Inflammatory macrophage treated with lipopolysaccharide for 1 hour (primary cell): ENCODE measurements at regions not wholly inside any gene's neighbourhood (a gene's known extent, or its start where the extent isn't known, plus 50 kb on each side); places are given as distances from the start of the nearest gene placed in this dataset.
"Not testable (repeated sequence)": the region's sequence is repeated elsewhere in the genome, so short reads cannot be mapped to it uniquely, and the experiment has no call there.

ENCODE experiments used
- DNase-seq, 2 donors: peaks; one replicate each; pipeline ENCODE4 v3.0.0-alpha.2; 2020 to 2022

GRCh38 chr9:7739595-7739994, 60.0 kb downstream of the DMAC1 start:
- no peak for DNase-seq

GRCh38 chr9:7735311-7735710, 64.3 kb downstream of the DMAC1 start:
- DNase-seq, result no peak

GRCh38 chr9:7730164-7730445, 69.5 kb downstream of the DMAC1 start:
- DNase-seq, result no peak

- DNase-seq, result no peak
These were observed 70.0 kb downstream of the DMAC1 start for GRCh38 chr9:7729371-7730163.

DNA sequence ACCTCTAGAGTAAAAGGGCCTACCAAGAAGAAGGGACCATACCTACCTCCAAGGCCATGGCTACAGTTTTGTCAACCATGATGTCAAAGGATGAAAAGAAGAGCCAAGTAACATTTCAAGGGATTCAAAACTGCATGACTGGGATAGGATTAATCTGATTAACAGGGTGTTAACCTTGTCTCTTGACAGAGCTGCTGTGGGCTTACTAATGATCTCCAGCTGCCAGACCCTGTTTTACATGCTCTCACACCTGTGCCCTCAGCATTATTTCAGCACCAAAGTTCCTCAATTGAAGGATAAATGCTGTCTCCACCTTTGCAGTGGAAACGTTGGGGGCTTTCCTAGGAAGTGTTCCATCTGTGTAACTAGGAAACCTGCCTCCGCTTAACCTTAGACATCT, 78.3 kb downstream of the DMAC1 start:
- no peak for DNase-seq

- DNase-seq, result not testable (repeated sequence)
These were observed 86.5 kb downstream of the DMAC1 start for GRCh38 chr9:7713088-7713487.

- no peak for DNase-seq
These were observed 88.9 kb downstream of the DMAC1 start for GRCh38 chr9:7710686-7711085.

GRCh38 chr9:7707934-7708333, 91.6 kb downstream of the DMAC1 start:
- DNase-seq, result no peak

GRCh38 chr9:7704543-7704942, 95.0 kb downstream of the DMAC1 start:
- no peak for DNase-seq

- no peak for DNase-seq
These were observed 107.7 kb downstream of the DMAC1 start for GRCh38 chr9:7691909-7692308.

DNA sequence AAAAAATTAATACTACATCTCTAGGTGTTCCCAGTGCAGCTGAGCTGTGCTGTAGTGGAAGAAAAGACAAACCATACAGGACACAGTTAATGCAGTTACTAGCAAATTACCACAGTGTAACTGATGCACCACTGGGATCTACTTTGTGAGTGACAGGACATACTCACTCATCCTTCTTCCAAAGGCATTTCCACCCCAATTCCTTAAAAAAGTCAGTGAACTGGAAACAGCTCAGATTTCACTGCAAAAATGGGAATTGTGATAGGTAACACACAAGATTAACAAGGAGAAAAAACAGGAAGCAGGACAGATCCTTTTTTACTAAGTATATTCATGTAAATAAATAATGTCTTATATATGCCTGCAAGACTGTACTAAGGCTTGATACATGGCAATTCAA, 109.6 kb downstream of the DMAC1 start:
- no peak for DNase-seq

DNA sequence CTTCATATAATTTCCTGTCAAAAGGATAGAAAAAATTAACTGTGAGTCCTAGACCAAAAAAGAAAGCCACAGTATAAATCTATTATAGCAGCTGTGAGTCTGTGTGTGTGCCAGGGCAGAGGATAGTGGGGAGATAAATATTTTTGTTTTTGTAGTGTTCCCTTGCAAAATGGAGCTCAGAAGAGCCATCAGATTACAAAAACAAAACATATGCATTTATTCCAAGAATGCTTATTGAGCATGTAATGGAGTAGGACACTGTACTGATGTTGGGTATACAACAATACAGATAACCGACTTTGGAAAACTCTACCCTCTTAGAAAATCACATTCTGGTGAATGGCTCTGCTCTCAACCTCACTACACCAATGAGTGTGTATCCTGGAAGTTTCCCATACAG, 111.0 kb downstream of the DMAC1 start:
- no peak for DNase-seq

DNA sequence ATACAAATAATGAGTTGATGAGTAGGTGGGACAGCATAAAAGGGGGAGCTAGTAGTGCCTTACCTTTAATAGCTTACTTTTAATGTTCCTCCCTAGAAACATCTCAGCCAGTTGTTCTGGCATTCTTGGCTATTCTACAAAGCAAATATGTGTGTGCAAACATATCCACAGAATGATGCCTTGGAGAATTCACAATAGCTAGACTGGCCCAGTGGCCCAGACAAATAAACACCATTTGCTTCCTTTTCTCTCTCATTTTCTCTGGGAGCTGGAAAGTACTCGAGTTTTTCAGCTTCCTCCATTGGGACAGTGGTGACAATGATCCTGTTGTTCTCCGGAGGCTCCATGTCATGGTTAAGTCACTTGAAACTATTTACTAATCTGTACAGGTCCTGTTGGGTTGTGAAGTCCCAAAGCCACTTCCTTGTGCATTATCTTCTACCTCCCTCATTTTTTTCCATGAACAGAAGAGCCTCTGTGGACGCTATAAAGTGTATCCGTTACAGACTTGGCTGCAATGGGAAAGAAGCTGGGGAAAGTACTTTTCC, 122.9 kb downstream of the DMAC1 start:
- DNase-seq, result no peak

DNA sequence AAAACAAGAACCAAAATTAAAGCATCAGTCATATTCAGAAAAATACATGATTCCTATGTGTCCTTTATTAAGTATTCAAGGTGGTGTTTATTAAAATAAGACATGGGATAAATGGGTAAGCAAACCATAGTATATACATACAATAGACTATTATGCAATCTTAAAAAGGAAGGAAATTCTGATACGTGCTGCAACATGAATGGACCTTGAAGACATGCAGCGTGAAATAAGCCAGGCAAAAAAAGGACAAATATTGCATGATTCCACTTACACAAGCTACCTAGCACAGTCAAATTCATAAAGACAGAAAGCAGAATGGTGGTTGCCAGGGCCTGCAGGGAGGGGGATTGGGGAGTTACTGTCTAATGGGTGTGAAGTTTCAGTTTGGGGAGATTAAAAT, 127.7 kb downstream of the DMAC1 start:
- no peak for DNase-seq

- DNase-seq, result no peak
These were observed 131.0 kb downstream of the DMAC1 start for GRCh38 chr9:7668541-7668940.

DNA sequence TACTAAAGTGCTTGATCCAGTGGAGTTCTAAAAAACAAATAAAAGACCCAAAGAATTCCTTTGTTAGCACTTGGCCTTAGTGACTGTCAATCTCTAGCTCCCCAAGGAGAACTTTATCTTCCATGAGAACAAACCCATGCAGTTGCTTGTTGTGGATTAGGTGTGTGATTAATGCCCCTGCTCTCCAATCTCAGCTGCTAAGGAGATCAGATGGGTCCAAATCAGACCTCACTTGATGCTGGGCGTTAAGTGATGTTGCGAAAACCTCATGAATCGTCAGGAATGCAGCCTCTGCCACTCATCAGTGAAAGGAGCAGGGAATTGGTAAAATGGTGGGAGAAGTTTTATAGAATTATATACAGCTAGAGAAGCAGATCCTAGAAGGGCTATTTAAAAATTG, 133.7 kb downstream of the DMAC1 start:
- no peak for DNase-seq

DNA sequence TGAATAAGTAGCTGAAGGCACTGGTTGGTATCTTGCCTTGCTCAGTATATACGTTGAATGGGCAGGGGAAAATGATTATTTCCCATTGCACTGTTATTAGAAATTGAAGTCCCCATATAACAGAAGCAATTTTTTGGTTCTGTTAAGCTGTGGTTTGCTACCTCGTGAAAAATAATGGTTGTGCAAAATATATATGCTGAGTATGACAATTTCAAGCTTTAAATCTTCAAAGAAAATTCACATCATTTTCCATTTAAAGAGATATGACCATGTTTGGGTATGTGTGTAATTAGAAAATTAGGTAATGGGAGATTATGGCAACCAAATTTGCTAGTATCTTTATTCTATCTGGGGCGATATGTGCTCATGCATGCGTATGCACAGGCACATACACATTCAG, 139.8 kb downstream of the DMAC1 start:
- DNase-seq, result no peak

DNA sequence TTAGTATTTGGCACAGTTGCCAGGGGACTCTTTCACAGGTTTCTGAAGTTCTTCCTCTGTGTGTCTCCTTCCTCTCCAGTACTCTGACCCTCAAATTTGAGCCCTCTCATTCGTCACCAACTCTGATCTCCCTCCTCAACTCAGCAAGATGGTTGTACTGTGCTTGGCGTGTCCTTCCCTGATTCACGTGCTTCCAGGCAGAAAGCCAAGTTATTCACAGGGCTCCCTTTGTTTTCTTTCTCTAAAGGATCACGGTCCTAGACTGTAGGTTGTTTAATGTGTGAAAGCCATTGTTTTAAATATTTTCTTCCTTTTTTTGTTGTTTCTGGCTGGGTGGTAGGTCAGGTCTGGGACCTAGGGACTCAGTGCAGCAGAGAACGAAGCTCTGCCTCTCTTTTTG, 142.9 kb downstream of the DMAC1 start:
- DNase-seq, result no peak

- no peak for DNase-seq
These were observed 146.3 kb downstream of the DMAC1 start for GRCh38 chr9:7653262-7653661.

- DNase-seq, result no peak
These were observed 159.3 kb downstream of the DMAC1 start for GRCh38 chr9:7640231-7640630.

DNA sequence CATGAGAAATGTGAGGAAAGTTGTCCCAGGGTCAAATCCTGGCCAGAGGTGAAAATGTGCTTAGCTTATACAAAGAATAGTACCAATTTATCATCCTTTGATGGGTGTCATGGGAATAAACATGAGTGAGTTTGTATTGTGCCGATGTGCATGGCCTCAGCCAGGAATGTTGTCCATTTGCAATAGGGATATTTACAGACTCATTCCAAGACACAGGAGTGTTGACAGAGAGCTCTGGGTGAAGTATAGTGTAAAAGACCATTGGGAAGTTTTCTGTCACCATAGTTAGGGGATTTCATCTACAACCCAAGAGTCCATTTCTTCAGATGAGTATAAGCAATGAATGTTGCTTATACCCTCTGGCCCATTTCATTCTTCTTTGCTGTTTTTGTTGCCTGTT, 160.1 kb downstream of the DMAC1 start:
- DNase-seq, result no peak

- no peak for DNase-seq
These were observed 162.6 kb downstream of the DMAC1 start for GRCh38 chr9:7636838-7637467.

GRCh38 chr9:7636309-7636708, 163.3 kb downstream of the DMAC1 start:
- no peak for DNase-seq

- not testable (repeated sequence) for DNase-seq
These were observed 173.0 kb downstream of the DMAC1 start for GRCh38 chr9:7626571-7627029.

GRCh38 chr9:7622481-7622880, 177.1 kb downstream of the DMAC1 start:
- no peak for DNase-seq
